Cardiac septum (tissue), 1 donor: ENCODE measurements at regions not wholly inside any gene's neighbourhood (a gene's known extent, or its start where the extent isn't known, plus 50 kb on each side); places are given as distances from the start of the nearest gene placed in this dataset.

Experiments used
- DNase-seq: peaks from one replicate; pipeline ENCODE4 v3.0.0-alpha.2; 2020; ENCODE audit warnings: low spot score
- intact Hi-C: fragments of 100-400 bp; cut with DNase I; formaldehyde crosslinking; loops from one replicate; pipeline ENCODE4 v1.14.0; 2022
- donor health status: DM: no; HTN: no; CAD: no.

DNA sequence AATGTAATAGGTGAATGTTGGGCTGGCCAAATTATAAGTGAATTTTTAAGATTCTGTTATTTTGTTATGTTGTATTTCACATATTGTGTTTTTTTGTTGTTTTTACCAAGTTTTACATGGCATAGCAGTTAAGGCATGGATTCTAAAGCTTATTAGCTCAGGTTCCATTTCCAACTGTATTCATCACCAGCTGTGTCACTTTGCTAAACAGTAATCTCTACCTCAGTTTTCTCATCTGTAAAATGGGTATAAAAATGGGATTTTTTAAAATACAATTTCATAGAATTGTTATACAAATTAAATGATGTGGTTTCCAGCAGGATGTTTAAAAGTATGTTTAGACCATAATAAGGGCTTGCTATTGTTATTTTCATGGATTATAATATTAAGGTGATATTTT lies 512.2 kb downstream of the SLC16A7 start:
- intact Hi-C loops: no loop called here
- no peak for DNase-seq

DNA sequence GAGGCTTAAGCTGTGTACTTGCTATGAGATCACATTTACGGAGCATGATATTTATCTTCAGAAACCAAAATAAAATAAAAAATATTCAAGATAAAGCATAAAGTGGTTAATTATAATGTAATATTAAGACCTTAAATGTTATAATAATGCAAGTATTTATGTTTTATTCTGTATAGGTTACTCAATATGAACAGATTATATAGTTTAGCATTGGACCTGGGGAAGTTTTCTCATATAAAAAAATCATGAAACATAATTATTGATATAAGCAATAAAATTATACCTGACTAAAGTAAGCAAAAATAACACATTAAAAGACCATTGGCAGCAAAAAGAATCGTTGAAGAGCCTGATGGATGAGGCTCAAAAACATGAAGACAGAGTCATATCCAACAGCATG lies 516.2 kb downstream of the SLC16A7 start:
- DNase-seq: no peak
- intact Hi-C loops: no loop called here

DNA sequence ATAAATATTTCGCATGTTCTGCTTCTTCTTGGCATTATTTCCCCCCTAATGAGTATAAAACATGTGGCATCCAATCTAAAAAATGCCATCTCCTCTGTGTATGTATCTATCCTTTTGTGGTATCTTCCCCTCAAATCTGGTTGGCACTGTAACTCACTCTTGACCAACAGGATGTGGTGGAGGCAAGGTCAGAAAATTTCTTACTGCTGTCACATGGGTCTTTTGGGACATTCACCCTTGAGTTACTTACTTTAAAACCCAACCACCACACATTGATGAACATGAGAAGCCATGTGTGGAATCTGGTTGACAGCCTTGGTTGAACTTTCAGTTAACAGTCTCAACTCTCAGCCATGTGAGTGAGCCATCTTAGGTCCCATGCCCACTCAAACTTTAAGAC lies 516.9 kb downstream of the SLC16A7 start:
- intact Hi-C loops: no loop called here

GRCh38 chr12:60114169-60114568 lies 518.3 kb downstream of the SLC16A7 start:
- intact Hi-C loops: no loop called here

More for the DNA sequence above, 516.9 kb downstream of the SLC16A7 start:
- no peak for DNase-seq

GRCh38 chr12:60119327-60119726 lies 523.5 kb downstream of the SLC16A7 start:
- intact Hi-C loops: no loop called here
- no peak for DNase-seq

More at GRCh38 chr12:60114169-60114568, 518.3 kb downstream of the SLC16A7 start:
- no peak for DNase-seq

GRCh38 chr12:60120199-60120598 lies 524.4 kb downstream of the SLC16A7 start:
- intact Hi-C loops: no loop called here

DNA sequence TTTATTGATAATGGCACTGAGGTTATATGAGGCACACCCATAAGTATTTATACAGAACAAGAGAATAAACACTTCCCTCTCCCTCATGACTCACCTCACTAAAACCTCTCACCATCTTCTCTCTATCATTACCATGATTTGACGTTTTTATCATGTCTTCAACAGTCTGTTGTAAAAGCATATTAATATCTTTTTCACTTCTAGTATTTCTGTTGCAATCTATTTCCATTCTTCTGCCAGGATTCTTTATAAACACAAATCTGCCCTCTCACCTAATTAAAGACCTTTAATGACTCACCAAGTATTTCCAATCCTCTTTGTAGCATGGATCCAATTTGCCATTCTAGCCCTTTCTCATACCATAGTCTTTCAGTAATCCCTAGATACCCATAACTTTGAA lies 527.7 kb downstream of the SLC16A7 start:
- DNase-seq: no peak
- intact Hi-C loops: no loop called here

More at GRCh38 chr12:60120199-60120598, 524.4 kb downstream of the SLC16A7 start:
- no peak for DNase-seq

- intact Hi-C loops: no loop called here
- DNase-seq: no peak
These were observed 541.7 kb downstream of the SLC16A7 start for GRCh38 chr12:60137513-60137912.

- intact Hi-C loops: no loop called here
- DNase-seq: no peak
These were observed 542.7 kb downstream of the SLC16A7 start for GRCh38 chr12:60138526-60138925.

GRCh38 chr12:60144395-60144794 lies 548.6 kb downstream of the SLC16A7 start:
- intact Hi-C loops: no loop called here
- DNase-seq: no peak

DNA sequence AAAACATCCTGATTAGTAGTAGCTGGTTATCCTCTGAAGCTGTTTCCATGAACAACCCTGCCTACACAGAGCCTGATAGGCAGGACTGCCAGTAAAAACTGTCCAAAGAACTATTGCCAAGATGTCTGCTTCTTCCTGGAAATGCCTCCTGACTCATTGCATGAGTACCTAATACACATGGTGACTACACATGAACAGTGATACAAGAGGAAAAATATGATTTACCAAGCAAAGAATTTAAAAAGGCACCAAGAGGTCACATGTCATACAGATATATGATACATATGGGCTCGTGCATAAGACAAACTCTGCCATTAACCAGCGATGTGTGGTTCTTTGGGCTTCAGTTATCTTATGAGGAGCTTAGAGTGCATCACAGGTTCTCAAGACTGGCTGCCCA lies 552.3 kb downstream of the SLC16A7 start:
- no peak for DNase-seq
- intact Hi-C loops: no loop called here

GRCh38 chr12:60148831-60149230 lies 553.0 kb downstream of the SLC16A7 start:
- no peak for DNase-seq
- intact Hi-C loops: no loop called here

DNA sequence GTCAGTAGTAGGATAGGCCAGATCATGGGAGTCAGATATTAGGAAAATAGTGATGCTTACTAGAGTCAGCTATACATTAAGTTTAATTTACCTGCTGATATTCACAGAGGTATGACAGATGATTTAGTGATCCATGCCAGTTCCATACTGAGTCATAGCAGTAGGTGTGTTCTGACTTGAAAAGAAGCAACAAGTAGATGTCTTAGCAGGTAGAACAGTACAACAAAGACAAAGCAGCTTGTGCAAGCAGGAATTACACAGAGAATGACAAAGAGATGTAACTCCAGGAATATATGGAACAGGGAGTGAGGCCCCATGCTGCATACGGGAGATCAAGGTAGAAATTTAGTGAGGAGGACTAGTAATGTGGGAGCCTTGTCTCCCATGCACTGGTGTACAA lies 556.9 kb downstream of the SLC16A7 start:
- intact Hi-C loops: no loop called here
- no peak for DNase-seq

DNA sequence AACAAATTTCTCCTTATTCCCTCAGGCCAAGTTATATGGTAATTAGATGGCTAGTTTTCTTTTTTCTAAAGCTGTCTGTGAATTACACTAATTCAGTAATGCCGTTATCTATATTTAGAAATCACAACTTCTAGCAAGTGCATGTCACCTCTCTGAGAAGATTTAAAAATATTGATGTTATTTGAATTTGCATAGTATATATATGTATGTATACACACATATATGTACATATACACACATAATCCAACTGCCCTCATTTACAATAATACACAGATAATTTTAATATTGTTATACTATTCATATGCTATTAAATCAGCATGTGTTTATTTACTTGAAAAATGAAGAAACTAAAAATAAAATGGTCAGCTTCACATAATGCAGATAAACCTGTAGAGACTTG lies 563.9 kb downstream of the SLC16A7 start:
- DNase-seq: no peak
- intact Hi-C loops: no loop called here

- no peak for DNase-seq
- intact Hi-C loops: no loop called here
These were observed 567.3 kb downstream of the SLC16A7 start for GRCh38 chr12:60162988-60163720.

DNA sequence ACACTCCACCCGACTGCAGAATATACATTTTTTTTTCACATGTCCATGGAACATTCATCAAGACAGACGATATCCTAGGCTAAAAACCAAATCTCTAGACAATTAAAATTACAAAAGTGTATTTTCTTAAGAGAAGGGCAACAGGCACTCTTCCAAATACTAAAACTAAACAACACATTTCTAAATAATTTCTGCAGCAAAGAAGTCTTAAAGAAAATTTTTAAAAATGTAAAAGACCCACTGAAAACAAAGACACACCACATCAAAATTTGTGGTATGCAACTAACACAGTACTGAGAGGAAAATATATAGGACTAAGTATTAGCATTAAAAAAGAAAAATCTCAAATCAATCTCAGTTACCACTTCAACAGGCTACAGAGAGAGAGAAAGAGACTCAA lies 570.0 kb downstream of the SLC16A7 start:
- intact Hi-C loops: no loop called here
- no peak for DNase-seq

GRCh38 chr12:60168441-60168840 lies 572.6 kb downstream of the SLC16A7 start:
- DNase-seq: no peak
- intact Hi-C loops: no loop called here

- no peak for DNase-seq
- intact Hi-C loops: no loop called here
These were observed 574.1 kb downstream of the SLC16A7 start for GRCh38 chr12:60169904-60170303.

GRCh38 chr12:60172266-60173211 lies 576.7 kb downstream of the SLC16A7 start:
- no peak for DNase-seq
- intact Hi-C loops: no loop called here

DNA sequence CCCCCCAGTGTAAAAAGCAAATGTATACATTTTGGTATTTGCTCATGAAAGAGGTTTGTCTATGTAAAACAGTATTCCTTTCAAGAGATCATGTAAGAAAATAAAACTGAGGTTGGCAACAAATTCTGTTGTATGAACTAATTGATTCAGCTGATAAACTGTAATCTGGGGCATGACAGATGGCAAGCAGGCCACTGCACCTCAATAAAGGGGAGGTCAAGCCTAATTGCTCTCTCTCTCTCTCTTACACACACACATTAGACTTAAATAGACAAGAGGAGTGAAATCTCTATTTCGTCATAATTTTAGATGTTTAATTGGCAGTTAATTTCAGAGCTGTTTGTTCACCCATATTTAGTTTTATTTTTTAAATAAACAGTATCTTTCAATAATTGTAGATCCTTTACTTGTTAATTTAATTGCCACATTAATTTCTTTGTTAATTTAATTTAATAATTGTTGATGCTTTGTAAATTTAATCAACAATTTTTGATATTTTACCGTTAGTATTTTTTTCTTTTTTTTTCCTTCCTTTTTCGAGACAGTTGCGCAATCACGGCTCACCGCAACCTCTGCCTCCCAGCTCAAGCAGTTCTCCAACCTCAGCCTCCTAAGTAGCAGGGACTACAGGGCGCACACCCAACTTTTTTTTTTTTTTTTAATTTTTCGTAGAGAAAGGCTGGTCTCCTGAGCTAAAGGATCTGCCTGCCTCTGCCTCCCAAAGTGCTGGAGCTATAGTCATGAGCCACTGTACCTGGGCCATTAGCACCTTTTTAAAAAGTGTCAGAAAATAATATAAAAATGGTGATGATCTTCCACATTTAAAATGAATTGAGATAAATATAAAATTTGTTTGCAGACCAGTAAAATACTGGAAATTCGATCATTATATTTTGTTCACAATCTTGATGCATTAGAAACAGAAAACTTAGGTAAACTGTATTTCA lies 577.7 kb downstream of the SLC16A7 start:
- DNase-seq: no peak
- intact Hi-C loops: no loop called here
